HG03175 (cell line): ENCODE measurements at regions not wholly inside any gene's neighbourhood (a gene's known extent, or its start where the extent isn't known, plus 50 kb on each side); places are given as distances from the start of the nearest gene placed in this dataset.
"Not testable (repeated sequence)": the region's sequence is repeated elsewhere in the genome, so short reads cannot be mapped to it uniquely, and the experiment has no call there.

Source experiments
- ATAC-seq: cut with Tn5 transposase; IDR thresholded peaks from one replicate; pipeline ENCODE4 v1.9.1; 2021; ENCODE audit warnings: mild to moderate bottlenecking, moderate library complexity; ENCODE audit not compliant: unreplicated experiment

DNA sequence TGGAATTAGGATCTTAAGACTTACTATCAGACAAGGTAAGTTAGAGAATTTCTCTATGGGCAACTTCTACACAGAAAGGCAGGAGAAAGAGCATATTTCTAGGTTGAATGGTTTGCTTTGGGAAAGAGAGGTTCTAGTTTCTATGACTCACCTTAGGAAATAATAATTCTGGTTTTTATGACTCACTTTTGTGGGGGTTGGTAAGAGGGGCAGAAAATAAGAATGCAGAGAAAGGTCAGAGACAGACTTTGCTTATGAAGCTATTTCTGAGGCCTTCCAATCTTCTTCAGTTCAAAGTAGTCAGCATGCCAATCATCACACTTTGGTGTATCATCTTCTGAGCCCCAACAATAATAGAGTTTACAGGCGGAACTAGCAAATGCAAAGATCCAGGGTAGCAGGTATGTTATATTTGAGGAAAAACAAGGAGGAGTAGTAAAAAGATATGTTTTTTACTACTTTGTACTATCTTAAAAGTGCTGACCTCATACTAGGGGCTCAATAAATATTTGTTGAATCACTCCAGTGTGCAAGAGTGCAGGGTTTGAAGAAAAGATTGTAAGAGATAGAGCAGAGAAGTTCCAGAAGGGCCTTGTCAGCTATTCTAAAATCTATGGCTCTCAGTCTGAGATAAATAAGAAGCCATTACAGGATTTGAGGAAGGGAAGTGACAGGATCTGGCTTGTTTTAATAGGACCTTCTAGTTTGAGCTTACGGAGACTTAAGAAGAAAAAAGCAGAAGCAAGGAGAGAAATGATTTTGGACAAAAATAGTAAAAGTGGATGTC, 56.7 kb upstream of the LRFN5 start:
- no peak for ATAC-seq

DNA sequence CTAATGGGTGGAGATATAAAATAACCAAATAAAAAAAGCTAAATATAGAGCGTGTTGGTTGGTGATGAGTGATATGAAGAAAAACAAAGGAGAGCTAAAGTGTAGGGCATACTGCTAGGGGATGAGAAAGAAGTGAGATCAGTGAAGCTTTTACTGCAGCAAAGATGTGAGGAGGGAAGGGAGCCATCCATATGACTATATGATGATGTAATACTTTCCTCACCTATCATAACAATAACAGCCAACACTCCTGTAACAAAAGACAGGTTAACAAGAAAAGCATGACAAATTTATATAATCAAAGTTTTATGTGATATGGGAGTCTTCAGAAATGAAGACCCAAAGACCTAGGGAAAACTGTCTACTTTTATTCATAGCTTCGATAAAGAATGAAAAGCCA, 57.4 kb upstream of the LRFN5 start:
- no peak for ATAC-seq

DNA sequence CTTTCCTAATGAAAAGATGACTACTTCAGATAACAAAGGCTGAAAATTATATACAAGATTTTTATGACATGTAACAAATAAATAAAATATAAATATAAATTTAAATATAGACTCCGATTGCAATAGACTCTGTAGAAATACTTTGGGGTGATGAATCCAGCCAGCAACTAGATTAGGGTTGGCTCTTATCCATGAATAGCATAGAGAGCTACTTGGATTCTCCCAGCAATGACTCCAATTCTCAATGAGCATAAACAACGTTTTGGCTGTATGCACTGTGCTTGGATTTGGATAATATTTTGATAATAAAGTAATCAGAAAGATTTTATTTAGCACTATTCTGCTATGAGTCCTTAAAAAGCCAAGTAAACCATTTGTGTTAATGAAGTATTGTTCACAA, 58.0 kb upstream of the LRFN5 start:
- no peak for ATAC-seq

DNA sequence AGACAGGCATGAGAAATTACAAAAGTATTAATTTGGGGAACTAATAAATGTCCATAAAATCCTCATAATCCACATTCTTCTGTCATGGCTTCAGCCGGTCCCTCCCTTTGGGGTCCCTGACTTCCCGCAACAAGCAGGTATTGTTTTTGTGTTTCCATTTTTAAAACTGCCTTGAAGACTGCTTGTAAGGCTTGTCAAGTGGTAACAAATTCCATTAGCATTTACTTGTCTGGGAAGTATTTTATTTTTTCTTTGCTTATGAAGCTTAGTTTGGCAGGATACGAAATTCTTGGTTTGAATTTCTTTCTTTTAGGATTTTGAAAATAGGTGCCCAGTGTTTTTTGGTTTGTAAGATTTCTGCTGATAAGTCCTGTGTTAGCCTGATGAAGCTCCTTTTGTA, 65.3 kb upstream of the LRFN5 start:
- no peak for ATAC-seq

DNA sequence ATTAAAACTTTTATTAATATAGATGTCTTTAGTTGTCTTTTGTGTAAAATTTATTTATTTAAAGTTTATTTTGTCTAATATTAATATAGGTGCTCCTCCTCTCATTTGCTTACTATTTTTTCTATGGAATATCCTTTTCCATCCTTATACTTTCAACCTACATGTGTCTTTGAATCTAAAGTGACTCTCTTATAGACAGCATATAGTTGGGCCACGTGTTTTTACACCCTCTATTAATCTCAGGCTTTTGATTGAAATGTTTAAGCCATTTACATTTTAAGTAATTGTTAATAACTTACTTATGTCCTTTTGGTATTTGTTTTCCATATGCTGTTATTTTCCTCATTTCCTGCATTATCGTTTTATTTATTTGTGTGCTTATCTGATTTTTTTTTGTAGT, 74.4 kb upstream of the LRFN5 start:
- ATAC-seq = no peak

DNA sequence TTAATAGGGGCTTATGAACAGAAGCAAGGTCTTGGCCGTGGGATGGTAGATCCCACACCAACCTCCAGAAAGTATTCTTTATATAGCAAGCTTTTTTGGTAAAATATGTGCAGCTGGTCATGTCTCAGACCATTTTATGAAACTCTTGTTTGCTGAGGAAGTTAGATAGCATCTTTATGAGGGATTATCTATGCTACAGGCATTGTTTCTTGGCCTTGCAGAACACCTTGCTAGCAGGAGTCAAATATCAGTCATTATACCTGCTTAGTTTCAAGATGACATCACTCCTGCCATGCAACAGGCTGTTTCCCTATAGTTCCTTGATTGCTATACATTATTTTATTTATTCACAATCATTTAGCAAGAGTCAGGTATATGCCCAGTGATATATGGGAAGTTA, 84.8 kb upstream of the LRFN5 start:
- ATAC-seq = no peak

DNA sequence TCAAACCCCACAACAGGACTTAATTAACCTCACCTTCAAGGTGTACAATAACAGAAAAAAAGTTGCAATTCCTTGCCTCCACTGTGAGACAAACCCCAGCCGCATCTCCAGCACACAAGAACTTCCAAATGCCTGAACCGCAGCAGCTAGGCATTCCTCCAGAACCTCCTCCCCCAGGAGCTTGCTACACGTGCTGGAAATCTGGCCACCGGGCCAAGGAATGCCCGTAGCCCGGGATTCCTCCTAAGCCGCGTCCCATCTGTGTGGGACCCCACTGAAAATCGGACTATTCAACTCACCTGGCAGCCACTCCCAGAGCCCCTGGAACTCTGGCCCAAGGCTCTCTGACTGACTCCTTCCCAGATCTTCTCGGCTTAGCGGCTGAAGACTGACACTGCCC, 88.6 kb upstream of the LRFN5 start:
- not testable (repeated sequence) for ATAC-seq

DNA sequence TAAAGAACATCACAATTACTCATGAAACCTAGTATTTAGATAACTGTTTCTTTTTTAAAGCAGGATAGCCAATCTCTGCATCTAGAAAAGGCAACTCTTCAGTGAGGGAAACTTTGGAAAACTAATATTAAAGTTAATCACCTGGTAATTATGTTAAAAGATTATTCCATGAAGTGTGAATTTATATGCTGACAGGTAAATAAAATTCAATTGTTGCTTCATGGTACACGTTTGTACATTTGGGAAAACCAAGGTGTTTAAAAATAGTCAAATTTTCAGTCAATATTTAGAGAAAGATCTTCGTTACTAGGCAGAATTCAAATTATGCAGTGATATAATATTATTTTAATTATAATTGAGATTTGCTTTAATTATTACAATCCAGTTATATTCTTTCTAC, 100.1 kb upstream of the LRFN5 start:
- ATAC-seq = no peak

DNA sequence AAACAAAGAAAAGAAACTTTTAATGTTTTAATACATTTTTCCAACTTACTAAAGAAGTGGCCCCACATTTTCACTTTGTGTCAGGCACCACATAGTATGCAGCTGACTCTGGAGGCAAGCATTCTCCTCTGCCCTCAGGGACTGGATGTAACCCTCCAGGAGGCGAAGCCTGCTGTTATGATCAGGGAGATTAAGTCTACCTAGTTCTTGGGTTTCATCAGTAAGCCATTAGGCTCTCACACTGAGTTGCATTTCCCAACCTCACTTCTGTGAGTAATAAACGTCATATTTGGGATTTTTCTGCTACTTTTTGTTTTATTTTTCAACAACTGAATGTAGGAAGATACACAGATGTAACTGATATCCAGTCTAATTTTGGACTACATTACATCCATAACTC, 101.2 kb upstream of the LRFN5 start:
- ATAC-seq = no peak

DNA sequence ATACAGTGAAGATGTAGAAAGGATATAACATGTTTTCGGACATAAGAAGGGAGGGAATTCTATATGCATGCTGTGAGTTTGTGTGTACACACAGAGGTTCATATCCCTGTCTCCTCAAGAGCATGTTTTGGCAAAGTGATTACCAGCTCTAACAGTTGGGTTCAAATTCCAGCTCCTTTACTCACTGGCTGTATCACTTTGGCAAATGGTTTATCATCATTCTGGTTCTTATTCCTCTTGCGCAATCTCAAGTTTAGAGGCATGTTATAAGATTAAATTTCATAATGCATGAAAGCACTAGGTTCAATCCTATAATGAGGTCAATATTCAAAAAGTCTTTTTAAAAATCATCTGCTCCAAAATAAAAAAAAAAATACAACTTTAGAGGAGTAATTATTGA, 107.7 kb upstream of the LRFN5 start:
- no peak for ATAC-seq

DNA sequence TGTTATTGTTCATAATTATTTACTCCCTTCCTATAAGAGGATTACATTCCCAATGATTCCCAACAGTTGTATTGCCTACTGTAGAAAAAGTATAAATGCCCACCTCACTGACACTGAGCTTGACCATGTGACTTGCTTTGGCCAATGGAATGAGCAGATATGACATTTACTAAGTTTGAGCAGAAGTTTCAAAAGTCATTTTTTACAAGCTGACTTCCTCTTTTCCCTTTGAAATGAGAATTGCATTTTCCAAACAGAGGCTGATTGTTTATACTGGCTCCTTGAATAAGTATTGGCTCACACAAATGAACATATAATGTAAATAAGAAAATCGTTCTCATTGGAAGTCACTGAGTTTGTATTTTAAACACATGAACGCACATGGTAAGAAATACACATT, 116.4 kb upstream of the LRFN5 start:
- no peak for ATAC-seq

DNA sequence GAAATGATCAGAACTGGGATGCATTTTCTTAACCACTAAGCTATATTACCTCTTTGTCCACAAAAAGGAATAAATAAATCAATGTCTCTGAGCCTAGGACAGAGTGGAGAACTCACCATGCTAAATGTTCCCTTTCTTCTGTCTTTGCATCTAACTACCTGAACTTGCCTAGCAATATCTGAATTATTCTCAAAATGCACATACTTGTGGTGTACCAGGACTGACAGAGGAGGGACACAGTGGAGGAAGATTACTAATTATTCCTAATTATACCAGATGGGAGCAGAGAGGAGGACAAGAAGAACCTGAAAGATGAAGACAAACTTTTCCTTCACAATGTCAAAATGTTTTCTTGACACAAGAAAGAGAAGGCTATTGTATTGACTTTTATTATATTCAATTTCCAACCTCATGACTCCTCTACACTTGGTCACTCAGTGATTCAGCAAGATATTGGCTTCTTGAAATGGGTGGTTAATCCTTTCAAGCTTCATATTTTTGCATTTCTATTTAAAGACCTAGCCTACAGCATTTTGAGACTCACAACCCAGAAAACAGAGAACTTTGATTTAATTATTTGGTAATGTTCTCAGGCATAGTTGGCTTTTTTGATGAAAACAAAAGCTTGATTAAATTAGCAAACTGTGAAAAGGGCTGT, 117.2 kb upstream of the LRFN5 start:
- ATAC-seq = no peak

DNA sequence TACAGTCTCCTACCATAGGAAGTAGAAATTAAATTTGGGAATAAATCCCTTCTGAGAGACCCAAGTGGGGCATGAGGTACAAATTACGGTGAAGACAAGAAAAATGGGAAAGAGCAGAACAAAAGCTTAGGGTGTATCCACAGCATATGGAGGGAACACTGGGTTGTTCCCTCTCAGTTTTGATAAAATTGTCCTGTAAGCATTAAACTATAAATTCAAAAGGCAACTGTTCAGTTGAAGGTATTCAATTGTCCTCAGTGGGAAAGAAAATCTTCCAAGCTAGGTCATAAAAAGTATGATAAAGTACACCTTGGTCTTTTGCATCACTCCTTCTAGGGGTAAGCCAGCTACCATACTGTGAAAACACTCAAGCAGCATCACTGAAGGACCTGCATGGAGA, 118.3 kb upstream of the LRFN5 start:
- no peak for ATAC-seq

DNA sequence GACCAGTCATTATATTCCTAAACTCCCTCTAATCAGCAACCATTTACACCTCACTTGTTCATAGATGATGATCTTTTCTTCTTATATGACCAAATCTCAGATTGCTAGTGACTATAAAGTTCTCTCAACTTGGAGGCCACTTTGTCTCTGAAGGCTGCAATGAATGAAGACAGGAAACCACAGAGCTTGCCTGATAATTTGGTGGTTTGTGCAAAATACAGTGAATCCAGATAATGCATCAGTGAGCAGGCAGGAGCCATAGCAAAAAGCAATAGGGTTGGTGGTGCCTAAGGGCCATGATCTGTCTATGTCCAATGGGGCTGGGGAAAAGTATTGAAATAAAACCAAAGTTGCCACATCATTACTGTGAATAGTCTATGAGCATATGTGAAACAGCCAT, 123.8 kb upstream of the LRFN5 start:
- ATAC-seq = no peak

DNA sequence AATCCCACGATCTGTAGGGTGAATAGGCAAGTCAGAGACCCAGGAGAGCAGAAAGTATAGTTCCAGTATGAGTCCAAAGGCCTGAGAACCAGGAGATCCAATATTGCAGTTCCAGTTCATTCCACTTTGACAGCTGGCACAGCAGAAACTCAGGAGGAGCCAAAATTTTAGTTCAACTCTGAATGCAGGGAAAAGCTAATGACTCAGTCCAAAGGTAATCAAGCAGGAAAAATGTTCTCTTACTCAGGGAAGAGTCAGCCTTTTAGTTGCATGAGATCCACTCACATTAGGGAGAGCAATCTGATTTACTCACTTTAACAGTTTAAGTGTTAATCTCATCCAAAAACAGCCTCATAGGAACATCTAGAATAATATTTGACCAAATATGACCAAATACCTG, 130.2 kb upstream of the LRFN5 start:
- ATAC-seq = no peak

DNA sequence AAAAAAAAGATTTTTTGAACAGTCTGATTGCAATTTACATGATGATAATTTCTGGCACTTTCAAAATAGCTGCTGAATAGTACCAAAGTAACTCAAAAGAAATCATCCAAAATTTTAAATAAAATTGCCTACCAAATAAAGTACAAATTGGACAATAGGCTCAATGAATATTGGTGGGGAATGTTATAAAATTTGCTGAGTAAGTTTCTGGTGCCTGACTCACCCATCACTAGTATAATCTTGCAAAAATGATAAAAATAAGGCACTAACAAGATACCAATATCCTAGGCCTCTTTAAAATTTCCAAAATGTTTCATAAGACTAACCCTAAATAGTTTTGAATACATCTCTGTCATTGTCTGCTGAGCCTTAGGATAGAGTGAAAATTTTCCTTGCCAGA, 145.3 kb upstream of the LRFN5 start:
- ATAC-seq = no peak

DNA sequence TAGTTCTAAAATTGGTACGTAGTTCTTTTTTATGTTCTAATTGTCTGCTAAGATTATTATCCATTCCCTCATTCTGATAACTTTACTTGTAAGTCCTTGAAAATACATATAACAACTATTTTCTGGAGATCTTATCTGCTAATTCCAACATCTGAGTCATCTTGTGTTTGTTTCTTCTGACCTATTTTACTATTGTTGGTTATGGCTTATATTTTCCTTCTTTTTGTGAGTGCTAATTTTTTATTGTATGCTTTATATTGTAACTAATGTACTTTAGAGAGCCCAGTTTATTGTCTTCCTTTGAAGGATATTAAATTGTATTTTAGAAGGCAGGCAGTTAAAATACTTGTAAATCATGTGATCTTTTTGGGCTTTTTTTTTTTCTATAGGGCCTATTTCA, 149.3 kb upstream of the LRFN5 start:
- ATAC-seq = no peak

DNA sequence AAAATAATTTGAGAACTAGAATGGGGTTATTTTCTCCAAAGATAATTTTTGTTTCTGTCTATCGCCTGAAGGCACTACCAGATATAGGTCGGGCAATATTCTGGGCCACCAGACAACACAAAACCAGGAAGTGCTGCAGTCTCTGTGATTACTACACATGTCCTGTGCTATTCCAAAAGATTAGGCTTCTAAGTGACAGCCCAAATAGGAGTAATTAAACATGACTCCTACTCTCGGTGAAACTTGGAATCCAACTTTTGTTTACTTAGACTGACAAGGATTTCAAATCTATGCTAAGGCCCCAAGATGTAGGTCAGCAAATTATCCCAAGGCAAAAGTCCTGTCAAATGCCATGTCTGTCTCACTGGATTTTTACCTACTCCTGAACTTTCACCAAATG, 157.6 kb upstream of the LRFN5 start:
- no peak for ATAC-seq

DNA sequence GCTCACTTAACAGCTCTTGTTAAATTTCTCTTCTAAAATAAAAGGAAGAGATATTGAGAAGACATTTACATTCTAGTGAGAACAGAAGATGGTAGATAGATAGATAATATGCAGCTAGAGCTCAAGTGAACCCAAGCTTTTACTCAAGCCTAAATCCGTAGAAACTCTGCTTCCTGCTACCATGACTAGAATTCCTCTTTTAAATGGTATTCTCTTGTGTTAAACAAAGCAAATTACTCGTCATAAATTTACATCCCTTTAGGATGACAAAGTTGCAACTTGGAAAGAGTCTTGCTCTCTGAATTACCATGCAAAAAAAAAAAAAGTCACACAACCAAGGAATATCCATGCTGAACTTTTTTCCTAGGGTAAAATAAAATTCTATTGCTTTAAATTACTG, 160.7 kb upstream of the LRFN5 start:
- no peak for ATAC-seq

DNA sequence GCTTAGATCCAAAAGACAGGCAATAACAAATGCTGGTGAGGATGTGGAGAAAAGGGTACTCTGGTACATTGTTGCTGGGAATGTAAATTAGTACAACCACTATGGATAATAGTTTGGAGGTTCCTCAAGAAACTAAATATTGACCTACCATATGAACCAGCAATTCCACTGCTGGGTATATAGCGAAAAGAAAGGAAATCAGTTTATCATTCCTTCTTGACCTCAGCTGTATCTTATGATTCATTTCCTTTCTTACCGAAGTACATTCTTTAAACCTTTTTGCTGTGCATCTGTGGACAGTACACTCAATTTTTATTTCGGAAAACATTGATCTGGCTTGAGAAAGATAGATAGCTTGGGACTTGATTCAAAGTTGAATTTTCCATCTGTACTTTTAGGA, 183.2 kb upstream of the LRFN5 start:
- no peak for ATAC-seq

DNA sequence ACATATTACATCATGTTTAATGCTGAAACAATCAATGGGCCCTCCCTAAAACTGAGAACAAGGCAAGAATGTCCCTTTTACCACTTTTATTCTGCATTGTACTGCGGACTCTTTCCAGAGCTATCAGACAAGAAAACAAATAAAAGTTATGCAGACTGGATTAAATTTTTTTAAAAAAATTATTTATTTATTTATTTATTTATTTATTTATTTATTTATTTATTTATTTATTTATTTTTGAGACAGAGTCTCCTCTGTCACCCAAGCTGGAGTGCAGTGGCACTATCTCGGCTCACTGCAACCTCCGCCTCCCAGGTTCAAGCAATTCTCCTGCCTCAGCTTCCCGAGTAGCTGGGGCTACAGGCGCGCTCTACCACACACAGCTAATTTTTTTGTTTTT, 185.4 kb upstream of the LRFN5 start:
- not testable (repeated sequence) for ATAC-seq

DNA sequence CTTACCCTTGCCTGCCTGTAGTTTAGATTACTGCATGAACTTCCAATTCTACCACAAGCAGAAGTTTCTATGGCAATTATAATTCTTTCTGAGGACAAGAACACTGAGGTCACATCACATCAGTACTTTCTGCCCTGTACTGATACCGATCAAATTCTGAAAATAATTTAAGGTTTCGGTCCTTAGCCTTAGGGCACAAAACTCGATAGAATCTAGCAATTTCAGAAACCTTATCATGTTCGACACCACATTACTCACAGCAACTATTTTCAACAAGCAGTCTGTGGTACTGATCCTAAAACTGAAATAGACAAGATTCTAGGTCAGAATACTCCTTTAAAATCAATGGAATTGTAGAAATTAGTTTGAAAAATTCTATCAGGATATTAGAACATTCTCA, 187.0 kb upstream of the LRFN5 start:
- ATAC-seq = no peak

DNA sequence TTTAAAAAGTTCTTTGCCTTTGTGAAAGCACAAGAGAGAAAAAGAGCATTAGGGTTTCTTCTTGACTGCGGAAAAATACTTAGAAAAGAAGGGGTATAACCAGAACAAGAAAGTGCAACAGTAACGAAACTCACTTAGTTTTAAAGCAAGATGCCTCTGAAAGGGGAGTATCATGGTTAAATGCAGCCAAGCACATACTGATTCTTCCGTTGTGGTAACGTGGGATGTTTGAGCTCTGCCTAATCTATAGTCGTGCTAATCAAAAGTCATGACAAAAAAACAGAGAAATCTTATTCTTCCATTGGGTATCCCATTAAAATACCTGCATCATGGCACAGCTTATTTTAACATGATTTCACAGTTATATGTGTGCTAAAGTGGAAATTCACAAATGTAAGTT, 187.8 kb upstream of the LRFN5 start:
- ATAC-seq = no peak
